Natural killer cell (primary cell): ENCODE measurements at regions not wholly inside any gene's neighbourhood (a gene's known extent, or its start where the extent isn't known, plus 50 kb on each side); places are given as distances from the start of the nearest gene placed in this dataset.

Source experiments
- ATAC-seq, 3 donors: fragments of 150-1000 bp in 2 of 3; fragments of 200-7000 bp in 1 of 3; cut with Tn5 transposase; 1 replicate in 1 of 3; 2 replicates in 2 of 3; pipeline ENCODE4 v1.10.0; 2021; ENCODE audit warnings: mild to moderate bottlenecking in 2 of 3, moderate library complexity in 2 of 3
- DNase-seq, 2 donors: peaks; one replicate each; pipeline versions ENCODE4 v3.0.0 to v3.0.0-alpha.2; 2013 to 2021; ENCODE audit warnings: mixed read lengths in 1 of 2
- H3K27ac ChIP-seq: one replicate; pipeline ENCODE4 v1.5.1; 2013; ENCODE audit warnings: mild to moderate bottlenecking, low read length
- H3K27me3 ChIP-seq: one replicate; pipeline ENCODE4 v1.6.1; 2013; ENCODE audit warnings: low read length; ENCODE audit not compliant: control insufficient read depth, insufficient read depth
- H3K36me3 ChIP-seq: one replicate; pipeline ENCODE4 v1.6.1; 2013; ENCODE audit warnings: low read length; ENCODE audit not compliant: control insufficient read depth, insufficient read depth
- H3K4me1 ChIP-seq: one replicate; pipeline ENCODE4 v1.6.1; 2013; ENCODE audit warnings: low read length; ENCODE audit not compliant: control insufficient read depth, insufficient read depth
- H3K4me3 ChIP-seq: one replicate; pipeline ENCODE4 v1.5.1; 2013; ENCODE audit warnings: low read length
- H3K9me3 ChIP-seq: one replicate; pipeline ENCODE4 v1.6.1; 2013; ENCODE audit warnings: low read length; ENCODE audit not compliant: control insufficient read depth, insufficient read depth
- H3K27ac Mint-ChIP-seq, 2 donors: one replicate each; pipeline ENCODE4 v1.8.0; 2022; ENCODE audit warnings: mild to moderate bottlenecking in 2 of 2, mixed read lengths in 2 of 2, moderate library complexity in 1 of 2
- H3K27me3 Mint-ChIP-seq, 2 donors: one replicate each; pipeline ENCODE4 v1.8.0; 2022; ENCODE audit warnings: low read depth in 2 of 2, mixed read lengths in 2 of 2
- H3K36me3 Mint-ChIP-seq: one replicate; pipeline ENCODE4 v1.8.0; 2022; ENCODE audit warnings: mixed read lengths
- H3K4me1 Mint-ChIP-seq, 2 donors: one replicate each; pipeline ENCODE4 v1.8.0; 2022; ENCODE audit warnings: mixed read lengths in 2 of 2
- H3K4me3 Mint-ChIP-seq: one replicate; pipeline ENCODE4 v1.8.0; 2022; ENCODE audit warnings: mild to moderate bottlenecking, moderate library complexity, mixed read lengths
- H3K9me3 Mint-ChIP-seq, 2 donors: one replicate each; pipeline ENCODE4 v1.8.0; 2022; ENCODE audit warnings: mixed read lengths in 2 of 2
- CTCF ChIP-seq: fragments of 200-600 bp; IDR thresholded peaks from one replicate; pipeline ENCODE4 v1.8.0; 2022; ENCODE audit warnings: antibody characterized with exemption
- WGBS: methylation state at CpG from one replicate; pipeline ENCODE4 v1.1.7; 2013; ENCODE audit warnings: missing lambda C conversion rate; ENCODE audit not compliant: insufficient coverage; 5-methylcytosine and 5-hydroxymethylcytosine counted together
- intact Hi-C: fragments of 100-400 bp; cut with micrococcal nuclease; formaldehyde crosslinking; loops from one replicate; pipeline ENCODE4 v1.14.2; 2022

GRCh38 chr1:113223546-113223945 is 150.5 kb downstream of the LRIG2 start:
- Mint-ChIP-seq H3K4me3 (no peak overlapping the region), H3K9me3 (no peaks in the 10 kb centered on the region), H3K36me3 (no peaks in the 10 kb centered on the region), H3K27me3 (peaks cover 18 to 28% of the 10 kb centered on the region in 2 donors), H3K27ac (no peak overlapping the region), H3K4me1 (no peaks in the 10 kb centered on the region)
- DNase-seq: no peak
- Histone ChIP-seq H3K27ac (no peak overlapping the region), H3K4me1 (no peaks in the 10 kb centered on the region), H3K9me3 (no peaks in the 10 kb centered on the region), H3K27me3 (no peaks in the 10 kb centered on the region), H3K36me3 (no peaks in the 10 kb centered on the region), H3K4me3 (no peak overlapping the region)
- intact Hi-C loops: no loop called here
- ATAC-seq: no peak
- TF ChIP-seq CTCF: no peak
- WGBS: 86% methylated on average over 9 of the region's 9 CpGs

GRCh38 chr1:113226148-113226547 is 153.2 kb downstream of the LRIG2 start:
- 74% methylated on average over 10 of the region's 10 CpGs for WGBS
- intact Hi-C loops: no loop called here
- no peak for TF ChIP-seq CTCF
- DNase-seq (no peak), ATAC-seq (no peak)
- Mint-ChIP-seq H3K27ac (no peak overlapping the region), H3K27me3 (peaks cover 23 to 30% of the 10 kb centered on the region in 2 donors), H3K4me1 (no peaks in the 10 kb centered on the region), H3K36me3 (no peaks in the 10 kb centered on the region), H3K4me3 (no peak overlapping the region), H3K9me3 (no peaks in the 10 kb centered on the region)
- H3K4me3 ChIP-seq: no peak overlapping the region
- no peaks in the 10 kb centered on the region for H3K36me3 ChIP-seq
- no peak overlapping the region for H3K27ac ChIP-seq
- H3K9me3 ChIP-seq: no peaks in the 10 kb centered on the region
- H3K4me1 ChIP-seq: no peaks in the 10 kb centered on the region
- H3K27me3 ChIP-seq: no peaks in the 10 kb centered on the region

GRCh38 chr1:113231866-113232265 is 158.4 kb upstream of the MAGI3 start:
- Histone ChIP-seq H3K27me3 (no peaks in the 10 kb centered on the region), H3K4me3 (no peak overlapping the region), H3K27ac (no peak overlapping the region), H3K9me3 (no peaks in the 10 kb centered on the region), H3K4me1 (no peaks in the 10 kb centered on the region), H3K36me3 (no peaks in the 10 kb centered on the region)
- TF ChIP-seq CTCF: no peak
- DNase-seq (no peak), ATAC-seq (no peak)
- no peak overlapping the region for H3K4me3 Mint-ChIP-seq
- H3K27me3 Mint-ChIP-seq: peaks cover 15 to 25% of the 10 kb centered on the region in 2 donors
- H3K36me3 Mint-ChIP-seq: no peaks in the 10 kb centered on the region
- H3K27ac Mint-ChIP-seq: no peak overlapping the region
- WGBS: 91% methylated on average over 13 of the region's 13 CpGs
- no peaks in the 10 kb centered on the region for H3K9me3 Mint-ChIP-seq
- intact Hi-C loops: no loop called here
- H3K4me1 Mint-ChIP-seq: no peaks in the 10 kb centered on the region

GRCh38 chr1:113233441-113233840 is 156.9 kb upstream of the MAGI3 start:
- intact Hi-C loops: no loop called here
- no peak overlapping the region for H3K4me3 Mint-ChIP-seq
- H3K4me1 Mint-ChIP-seq: no peaks in the 10 kb centered on the region
- no peaks in the 10 kb centered on the region for H3K36me3 Mint-ChIP-seq
- H3K27ac Mint-ChIP-seq: no peak overlapping the region
- WGBS: 86% methylated on average over 5 of the region's 5 CpGs
- no peak for TF ChIP-seq CTCF
- ATAC-seq (no peak), DNase-seq (no peak)
- H3K9me3 Mint-ChIP-seq: no peaks in the 10 kb centered on the region
- no peaks in the 10 kb centered on the region for H3K36me3 ChIP-seq
- no peak overlapping the region for H3K4me3 ChIP-seq
- no peak overlapping the region for H3K27ac ChIP-seq
- H3K27me3 ChIP-seq: no peaks in the 10 kb centered on the region
- H3K4me1 ChIP-seq: no peaks in the 10 kb centered on the region
- H3K9me3 ChIP-seq: no peaks in the 10 kb centered on the region
- H3K27me3 Mint-ChIP-seq: peaks cover 15% of the 10 kb centered on the region in 2 donors
